Breast epithelium (tissue), 3 donors: ENCODE measurements at regions not wholly inside any gene's neighbourhood (a gene's known extent, or its start where the extent isn't known, plus 50 kb on each side); places are given as distances from the start of the nearest gene placed in this dataset.

Source experiments
- POLR2A ChIP-seq: fragments of 450-650 bp; IDR thresholded peaks from one replicate; pipeline ENCODE4 v1.6.1; 2016; ENCODE audit warnings: antibody characterized with exemption, mild to moderate bottlenecking, moderate library complexity
- POLR2AphosphoS5 ChIP-seq, 3 donors: sonication (generic); formaldehyde crosslinking; IDR thresholded peaks; one replicate each; pipeline ENCODE4 v1.6.1; 2017; ENCODE audit warnings: antibody characterized with exemption in 3 of 3
- TF ChIP-seq, protein P1 (sequence below), 3 donors: fragments of 450-650 bp; IDR thresholded peaks; one replicate each; pipeline ENCODE4 v1.5.1; 2016 to 2017; ENCODE audit warnings: antibody characterized with exemption in 3 of 3, mild to moderate bottlenecking in 3 of 3, moderate library complexity in 3 of 3

DNA sequence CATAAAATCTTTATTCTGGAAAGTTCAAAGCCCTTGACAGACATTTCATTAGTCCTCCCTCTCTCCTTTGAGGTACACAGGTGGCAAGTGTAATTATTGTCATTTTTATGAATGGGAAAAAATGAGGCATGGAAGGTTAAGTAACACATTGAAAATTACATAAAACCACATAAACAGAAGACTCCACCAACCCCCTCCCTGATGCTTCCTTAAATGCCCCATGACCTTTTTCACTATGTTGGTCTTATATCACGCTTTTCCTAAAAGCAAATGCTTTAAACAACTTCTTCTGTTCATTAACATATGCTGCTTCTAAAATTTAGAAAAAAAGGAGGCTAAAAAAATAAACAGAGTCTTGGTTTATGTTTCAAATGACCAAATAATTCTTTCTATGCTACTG, 648.4 kb downstream of the PTPRC start:
- TF ChIP-seq, protein P1, sequence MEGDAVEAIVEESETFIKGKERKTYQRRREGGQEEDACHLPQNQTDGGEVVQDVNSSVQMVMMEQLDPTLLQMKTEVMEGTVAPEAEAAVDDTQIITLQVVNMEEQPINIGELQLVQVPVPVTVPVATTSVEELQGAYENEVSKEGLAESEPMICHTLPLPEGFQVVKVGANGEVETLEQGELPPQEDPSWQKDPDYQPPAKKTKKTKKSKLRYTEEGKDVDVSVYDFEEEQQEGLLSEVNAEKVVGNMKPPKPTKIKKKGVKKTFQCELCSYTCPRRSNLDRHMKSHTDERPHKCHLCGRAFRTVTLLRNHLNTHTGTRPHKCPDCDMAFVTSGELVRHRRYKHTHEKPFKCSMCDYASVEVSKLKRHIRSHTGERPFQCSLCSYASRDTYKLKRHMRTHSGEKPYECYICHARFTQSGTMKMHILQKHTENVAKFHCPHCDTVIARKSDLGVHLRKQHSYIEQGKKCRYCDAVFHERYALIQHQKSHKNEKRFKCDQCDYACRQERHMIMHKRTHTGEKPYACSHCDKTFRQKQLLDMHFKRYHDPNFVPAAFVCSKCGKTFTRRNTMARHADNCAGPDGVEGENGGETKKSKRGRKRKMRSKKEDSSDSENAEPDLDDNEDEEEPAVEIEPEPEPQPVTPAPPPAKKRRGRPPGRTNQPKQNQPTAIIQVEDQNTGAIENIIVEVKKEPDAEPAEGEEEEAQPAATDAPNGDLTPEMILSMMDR (IDR thresholded peaks at IDR 0.05): no peak
- TF ChIP-seq POLR2AphosphoS5 (IDR thresholded peaks at IDR 0.05) (no peak), POLR2A (no peak)
